Panc1 (cell line): ENCODE measurements at regions not wholly inside any gene's neighbourhood (a gene's known extent, or its start where the extent isn't known, plus 50 kb on each side); places are given as distances from the start of the nearest gene placed in this dataset.

Experiments
- ATAC-seq: fragments of 200-7000 bp; cut with Tn5 transposase; 2 replicates; pipeline ENCODE4 v1.9.1; 2020; ENCODE audit warnings: mild to moderate bottlenecking, moderate library complexity
- BruUV-seq: library from RNA; stranded (reverse); fragments of 400-500 nt; replicated peaks from 2 replicates; lab custom pipeline; 2021; lab: Mats Ljungman, UMichigan
- CTCF ChIA-PET: fragments of 300-600 bp; sonication (Branson Sonifier 250); formaldehyde crosslinking; loops from one replicate; lab custom pipeline; 2022; ENCODE audit warnings: antibody characterized with exemption; lab: Charles Lee
- POLR2A ChIA-PET: fragments of 300-600 bp; sonication (Branson Sonifier 250); formaldehyde crosslinking; loops from one replicate; lab custom pipeline; 2022; ENCODE audit warnings: antibody characterized with exemption; lab: Charles Lee
- DNase-seq: peaks from one replicate; pipeline ENCODE4 v3.0.0-alpha.2; 2010; ENCODE audit warnings: low read depth, low spot score
- H3K27ac ChIP-seq: 2 replicates; pipeline ENCODE4 v1.5.1; 2011; ENCODE audit warnings: mild to moderate bottlenecking, low read length, inconsistent platforms
- H3K27me3 ChIP-seq: fragments of 200-500 bp; sonication (Bioruptor generic); 2 replicates; pipeline ENCODE4 v1.6.0; 2014; ENCODE audit warnings: low read length, inconsistent platforms; ENCODE audit not compliant: control insufficient read depth, insufficient read depth
- H3K36me3 ChIP-seq: fragments of 200-500 bp; sonication (Bioruptor generic); 2 replicates; pipeline ENCODE4 v1.5.1; 2014; ENCODE audit warnings: inconsistent platforms, mild to moderate bottlenecking, low read length, moderate library complexity; ENCODE audit not compliant: control insufficient read depth, insufficient read depth
- H3K4me1 ChIP-seq: 2 replicates; pipeline ENCODE4 v1.5.1; 2011; ENCODE audit warnings: inconsistent platforms, mild to moderate bottlenecking, low read length, moderate library complexity; ENCODE audit not compliant: control insufficient read depth, insufficient read depth
- H3K4me3 ChIP-seq, 2 experiments: 2 replicates each; pipeline ENCODE4 v1.5.1; 2011 to 2012; ENCODE audit warnings: low read depth in 2 of 2, low read length in 2 of 2, mild to moderate bottlenecking in 2 of 2, inconsistent platforms in 1 of 2, moderate library complexity in 1 of 2
- H3K9me3 ChIP-seq: fragments of 200-500 bp; sonication (Bioruptor generic); 2 replicates; pipeline ENCODE4 v1.5.1; 2014; ENCODE audit warnings: low read depth, mild to moderate bottlenecking, inconsistent platforms, low read length, moderate library complexity; ENCODE audit not compliant: control insufficient read depth, insufficient read depth
- POLR2AphosphoS5 ChIP-seq: IDR thresholded peaks from 2 replicates; pipeline ENCODE4 v1.6.1; 2012; ENCODE audit warnings: mild to moderate bottlenecking, low read depth, low read length, moderate library complexity
- REST ChIP-seq, 2 experiments: IDR thresholded peaks; 2 replicates each; pipeline ENCODE4 v1.6.1; 2011 to 2012; ENCODE audit warnings: low read depth in 2 of 2, control low read depth in 1 of 2, low read length in 1 of 2, mild to moderate bottlenecking in 1 of 2, moderate library complexity in 1 of 2; ENCODE audit not compliant: insufficient read depth in 1 of 2
- SIN3A ChIP-seq: IDR thresholded peaks from 2 replicates; pipeline ENCODE4 v1.6.1; 2012; ENCODE audit warnings: low read depth, mild to moderate bottlenecking, low read length, moderate library complexity, borderline replicate concordance; ENCODE audit not compliant: insufficient read depth
- TCF7L2 ChIP-seq: IDR thresholded peaks from 2 replicates; pipeline ENCODE4 v1.6.1; 2011; ENCODE audit warnings: mild to moderate bottlenecking, low read depth, low read length, inconsistent platforms
- in situ Hi-C: cut with HindIII; loops from 2 replicates; pipeline ENCODE4 v1.10.0; 2016; ENCODE audit warnings: low sequenced_read_pairs, low pct_unique_long_range_greater_than_20kb
- intact Hi-C: fragments of 100-400 bp; cut with micrococcal nuclease; formaldehyde crosslinking; loops from one replicate; pipeline ENCODE4 v1.10.0; 2022; ENCODE audit not compliant: unreplicated experiment
- TF ChIP-seq, protein P1 (sequence below): fragments of 450-650 bp; IDR thresholded peaks from 2 replicates; pipeline ENCODE4 v1.5.1; 2017; ENCODE audit warnings: mild to moderate bottlenecking

- H3K4me3 ChIP-seq: no peak overlapping the region
- intact Hi-C loops: no loop called here
- H3K4me1 ChIP-seq: no peaks in the 10 kb centered on the region
- in situ Hi-C loops: no loop called here
- ChIA-PET POLR2A (no interaction called here), CTCF (no interaction called here)
- ATAC-seq (no peak), DNase-seq (no peak)
- TF ChIP-seq SIN3A: no peak
- TF ChIP-seq, protein P1, sequence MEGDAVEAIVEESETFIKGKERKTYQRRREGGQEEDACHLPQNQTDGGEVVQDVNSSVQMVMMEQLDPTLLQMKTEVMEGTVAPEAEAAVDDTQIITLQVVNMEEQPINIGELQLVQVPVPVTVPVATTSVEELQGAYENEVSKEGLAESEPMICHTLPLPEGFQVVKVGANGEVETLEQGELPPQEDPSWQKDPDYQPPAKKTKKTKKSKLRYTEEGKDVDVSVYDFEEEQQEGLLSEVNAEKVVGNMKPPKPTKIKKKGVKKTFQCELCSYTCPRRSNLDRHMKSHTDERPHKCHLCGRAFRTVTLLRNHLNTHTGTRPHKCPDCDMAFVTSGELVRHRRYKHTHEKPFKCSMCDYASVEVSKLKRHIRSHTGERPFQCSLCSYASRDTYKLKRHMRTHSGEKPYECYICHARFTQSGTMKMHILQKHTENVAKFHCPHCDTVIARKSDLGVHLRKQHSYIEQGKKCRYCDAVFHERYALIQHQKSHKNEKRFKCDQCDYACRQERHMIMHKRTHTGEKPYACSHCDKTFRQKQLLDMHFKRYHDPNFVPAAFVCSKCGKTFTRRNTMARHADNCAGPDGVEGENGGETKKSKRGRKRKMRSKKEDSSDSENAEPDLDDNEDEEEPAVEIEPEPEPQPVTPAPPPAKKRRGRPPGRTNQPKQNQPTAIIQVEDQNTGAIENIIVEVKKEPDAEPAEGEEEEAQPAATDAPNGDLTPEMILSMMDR: no peak
- no peak for TF ChIP-seq REST (IDR thresholded peaks at IDR 0.05; ENCODE audit: insufficient read depth in 1 of 2, low read depth in 2 of 2, low read length in 1 of 2)
- no peak for TF ChIP-seq TCF7L2
- no peak for TF ChIP-seq POLR2AphosphoS5
- no peak overlapping the region for H3K27ac ChIP-seq
- no TSS peak for BruUV-seq
- H3K27me3 ChIP-seq: no peaks in the 10 kb centered on the region
- no peaks in the 10 kb centered on the region for H3K36me3 ChIP-seq
- no peaks in the 10 kb centered on the region for H3K9me3 ChIP-seq
Observed at GRCh38 chr11:97965849-97966646, 1054.7 kb upstream of the CNTN5 start.

GRCh38 chr11:97966901-97967300 is 1053.8 kb upstream of the CNTN5 start:
- ChIA-PET CTCF (no interaction called here), POLR2A (no interaction called here)
- ATAC-seq: no peak
- intact Hi-C loops (no loop called here), in situ Hi-C loops (no loop called here)
- no peak for DNase-seq
- Histone ChIP-seq H3K27me3 (no peaks in the 10 kb centered on the region), H3K9me3 (no peaks in the 10 kb centered on the region), H3K36me3 (no peaks in the 10 kb centered on the region), H3K27ac (no peak overlapping the region), H3K4me3 (no peak overlapping the region), H3K4me1 (no peaks in the 10 kb centered on the region)
- TF ChIP-seq, protein P1: no peak
- TF ChIP-seq TCF7L2 (no peak), POLR2AphosphoS5 (no peak), SIN3A (no peak), REST (IDR thresholded peaks at IDR 0.05; ENCODE audit: insufficient read depth in 1 of 2, low read depth in 2 of 2, low read length in 1 of 2) (no peak)
- BruUV-seq: no TSS peak
